ENCODE measurements at regions not wholly inside any gene's neighbourhood (a gene's known extent, or its start where the extent isn't known, plus 50 kb on each side); places are given as distances from the start of the nearest gene placed in this dataset.

- Histone ChIP-seq H3K4me2 (ENCODE audit: control insufficient read depth, insufficient read depth) (no peak overlapping the region), H3K27me3 (replicated peaks in 1 of 2; ENCODE audit: control insufficient read depth in 2 of 2, insufficient read depth in 2 of 2, low read length in 1 of 2) (no peaks in the 10 kb centered on the region; a peak in 1 of 4 replicates), H3K9ac (ENCODE audit: control insufficient read depth, insufficient read depth, low read length) (no peak overlapping the region), H3K36me3 (ENCODE audit: control insufficient read depth in 2 of 2, insufficient read depth in 2 of 2, low read length in 1 of 2) (no peaks in the 10 kb centered on the region), H3K4me1 (ENCODE audit: control insufficient read depth, insufficient read depth, low read length) (no peaks in the 10 kb centered on the region), H3K79me2 (ENCODE audit: control insufficient read depth, insufficient read depth, low read length) (no peaks in the 10 kb centered on the region), H4K20me1 (ENCODE audit: control insufficient read depth, insufficient read depth) (no peaks in the 10 kb centered on the region), H3K4me3 (no peak overlapping the region), H3K27ac (ENCODE audit: control insufficient read depth, insufficient read depth) (no peak overlapping the region), H3K9me3 (replicated peaks; ENCODE audit: control insufficient read depth, insufficient read depth, low read length) (no peaks in the 10 kb centered on the region; the same call in 2 of the 3 replicates), H2AFZ (ENCODE audit: control insufficient read depth, low read depth, low read length) (no peak overlapping the region)
- DNase-seq (ENCODE audit: low read depth, low spot score) (no peak), FAIRE-seq (no peak), ATAC-seq (no peak)
- WGBS (ENCODE audit: insufficient coverage, insufficient replicate concordance, low lambda C conversion rate, missing lambda C conversion rate), result 58% methylated on average over 11 of the region's 11 CpGs
- ChIA-PET CTCF (no interaction called here), SMC1A (ENCODE audit: uncharacterized antibody, unreplicated experiment) (no interaction called here), RAD21 (ENCODE audit: unreplicated experiment) (interaction anchor here (1.0 kb wide), 1 partner anchor 45 kb away, joined by 3 read pairs; no protein-coding TSS in a partner anchor), POLR2A (no interaction called here)
- BruUV-seq (replicated peaks), result no TSS peak
- in situ Hi-C loops (cut with MboI), result no loop called here
- intact Hi-C loops (cut with micrococcal nuclease; ENCODE audit: unreplicated experiment), result no loop called here
- TF ChIP-seq POU2F2 (IDR thresholded peaks at IDR 0.05; ENCODE audit: borderline replicate concordance, low read depth, low read length) (no peak), RB1 (IDR thresholded peaks at IDR 0.05; ENCODE audit: borderline replicate concordance) (no peak), USF1 (IDR thresholded peaks at IDR 0.05; ENCODE audit: borderline replicate concordance, extremely low read length, insufficient read depth, low read depth, low read length) (no peak), JUNB (IDR thresholded peaks at IDR 0.05) (no peak), GATAD2B (conservative IDR thresholded peaks at IDR 0.05; ENCODE audit: low read depth) (no peak), RUNX3 (IDR thresholded peaks at IDR 0.05; ENCODE audit: low read length) (no peak), RELA (IDR thresholded peaks at IDR 0.05; ENCODE audit: borderline replicate concordance, partially characterized antibody) (no peak), NKRF (conservative IDR thresholded peaks at IDR 0.05) (no peak)
- TF ChIP-seq, protein P1, sequence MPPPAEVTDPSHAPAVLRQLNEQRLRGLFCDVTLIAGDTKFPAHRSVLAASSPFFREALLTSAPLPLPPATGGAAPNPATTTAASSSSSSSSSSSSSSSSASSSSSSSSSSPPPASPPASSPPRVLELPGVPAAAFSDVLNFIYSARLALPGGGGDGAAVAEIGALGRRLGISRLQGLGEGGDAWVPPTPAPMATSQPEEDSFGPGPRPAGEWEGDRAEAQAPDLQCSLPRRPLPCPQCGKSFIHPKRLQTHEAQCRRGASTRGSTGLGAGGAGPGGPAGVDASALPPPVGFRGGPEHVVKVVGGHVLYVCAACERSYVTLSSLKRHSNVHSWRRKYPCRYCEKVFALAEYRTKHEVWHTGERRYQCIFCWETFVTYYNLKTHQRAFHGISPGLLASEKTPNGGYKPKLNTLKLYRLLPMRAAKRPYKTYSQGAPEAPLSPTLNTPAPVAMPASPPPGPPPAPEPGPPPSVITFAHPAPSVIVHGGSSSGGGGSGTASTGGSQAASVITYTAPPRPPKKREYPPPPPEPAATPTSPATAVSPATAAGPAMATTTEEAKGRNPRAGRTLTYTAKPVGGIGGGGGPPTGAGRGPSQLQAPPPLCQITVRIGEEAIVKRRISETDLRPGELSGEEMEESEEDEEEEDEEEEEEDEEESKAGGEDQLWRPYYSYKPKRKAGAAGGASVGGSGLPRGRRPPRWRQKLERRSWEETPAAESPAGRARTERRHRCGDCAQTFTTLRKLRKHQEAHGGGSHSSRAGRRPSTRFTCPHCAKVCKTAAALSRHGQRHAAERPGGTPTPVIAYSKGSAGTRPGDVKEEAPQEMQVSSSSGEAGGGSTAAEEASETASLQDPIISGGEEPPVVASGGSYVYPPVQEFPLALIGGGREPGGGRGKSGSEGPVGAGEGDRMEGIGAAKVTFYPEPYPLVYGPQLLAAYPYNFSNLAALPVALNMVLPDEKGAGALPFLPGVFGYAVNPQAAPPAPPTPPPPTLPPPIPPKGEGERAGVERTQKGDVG (CRISPR knock-in tag; IDR thresholded peaks at IDR 0.05), result no peak
- TF ChIP-seq, protein P2, sequence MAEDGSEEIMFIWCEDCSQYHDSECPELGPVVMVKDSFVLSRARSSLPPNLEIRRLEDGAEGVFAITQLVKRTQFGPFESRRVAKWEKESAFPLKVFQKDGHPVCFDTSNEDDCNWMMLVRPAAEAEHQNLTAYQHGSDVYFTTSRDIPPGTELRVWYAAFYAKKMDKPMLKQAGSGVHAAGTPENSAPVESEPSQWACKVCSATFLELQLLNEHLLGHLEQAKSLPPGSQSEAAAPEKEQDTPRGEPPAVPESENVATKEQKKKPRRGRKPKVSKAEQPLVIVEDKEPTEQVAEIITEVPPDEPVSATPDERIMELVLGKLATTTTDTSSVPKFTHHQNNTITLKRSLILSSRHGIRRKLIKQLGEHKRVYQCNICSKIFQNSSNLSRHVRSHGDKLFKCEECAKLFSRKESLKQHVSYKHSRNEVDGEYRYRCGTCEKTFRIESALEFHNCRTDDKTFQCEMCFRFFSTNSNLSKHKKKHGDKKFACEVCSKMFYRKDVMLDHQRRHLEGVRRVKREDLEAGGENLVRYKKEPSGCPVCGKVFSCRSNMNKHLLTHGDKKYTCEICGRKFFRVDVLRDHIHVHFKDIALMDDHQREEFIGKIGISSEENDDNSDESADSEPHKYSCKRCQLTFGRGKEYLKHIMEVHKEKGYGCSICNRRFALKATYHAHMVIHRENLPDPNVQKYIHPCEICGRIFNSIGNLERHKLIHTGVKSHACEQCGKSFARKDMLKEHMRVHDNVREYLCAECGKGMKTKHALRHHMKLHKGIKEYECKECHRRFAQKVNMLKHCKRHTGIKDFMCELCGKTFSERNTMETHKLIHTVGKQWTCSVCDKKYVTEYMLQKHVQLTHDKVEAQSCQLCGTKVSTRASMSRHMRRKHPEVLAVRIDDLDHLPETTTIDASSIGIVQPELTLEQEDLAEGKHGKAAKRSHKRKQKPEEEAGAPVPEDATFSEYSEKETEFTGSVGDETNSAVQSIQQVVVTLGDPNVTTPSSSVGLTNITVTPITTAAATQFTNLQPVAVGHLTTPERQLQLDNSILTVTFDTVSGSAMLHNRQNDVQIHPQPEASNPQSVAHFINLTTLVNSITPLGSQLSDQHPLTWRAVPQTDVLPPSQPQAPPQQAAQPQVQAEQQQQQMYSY (CRISPR knock-in tag; IDR thresholded peaks at IDR 0.05), result no peak
- TF ChIP-seq, protein P3, sequence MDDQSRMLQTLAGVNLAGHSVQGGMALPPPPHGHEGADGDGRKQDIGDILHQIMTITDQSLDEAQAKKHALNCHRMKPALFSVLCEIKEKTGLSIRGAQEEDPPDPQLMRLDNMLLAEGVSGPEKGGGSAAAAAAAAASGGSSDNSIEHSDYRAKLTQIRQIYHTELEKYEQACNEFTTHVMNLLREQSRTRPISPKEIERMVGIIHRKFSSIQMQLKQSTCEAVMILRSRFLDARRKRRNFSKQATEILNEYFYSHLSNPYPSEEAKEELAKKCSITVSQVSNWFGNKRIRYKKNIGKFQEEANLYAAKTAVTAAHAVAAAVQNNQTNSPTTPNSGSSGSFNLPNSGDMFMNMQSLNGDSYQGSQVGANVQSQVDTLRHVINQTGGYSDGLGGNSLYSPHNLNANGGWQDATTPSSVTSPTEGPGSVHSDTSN (IDR thresholded peaks at IDR 0.05; ENCODE audit: insufficient replicate concordance, low read depth, low read length), result no peak
- TF ChIP-seq, protein P4, sequence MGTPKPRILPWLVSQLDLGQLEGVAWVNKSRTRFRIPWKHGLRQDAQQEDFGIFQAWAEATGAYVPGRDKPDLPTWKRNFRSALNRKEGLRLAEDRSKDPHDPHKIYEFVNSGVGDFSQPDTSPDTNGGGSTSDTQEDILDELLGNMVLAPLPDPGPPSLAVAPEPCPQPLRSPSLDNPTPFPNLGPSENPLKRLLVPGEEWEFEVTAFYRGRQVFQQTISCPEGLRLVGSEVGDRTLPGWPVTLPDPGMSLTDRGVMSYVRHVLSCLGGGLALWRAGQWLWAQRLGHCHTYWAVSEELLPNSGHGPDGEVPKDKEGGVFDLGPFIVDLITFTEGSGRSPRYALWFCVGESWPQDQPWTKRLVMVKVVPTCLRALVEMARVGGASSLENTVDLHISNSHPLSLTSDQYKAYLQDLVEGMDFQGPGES (IDR thresholded peaks at IDR 0.05), result no peak
These were observed 103.2 kb upstream of the CD93 start for GRCh38 chr20:23189341-23189740.

Data from GM12878 (cell line).